Calu3 (cell line): ENCODE measurements at regions not wholly inside any gene's neighbourhood (a gene's known extent, or its start where the extent isn't known, plus 50 kb on each side); places are given as distances from the start of the nearest gene placed in this dataset.

Experiments used
- BruUV-seq: library from RNA; stranded (reverse); fragments of 400-500 nt; replicated peaks from 2 replicates; lab custom pipeline; 2021; lab: Mats Ljungman, UMichigan
- CTCF ChIA-PET: fragments of 300-600 bp; sonication (Branson Sonifier 250); formaldehyde crosslinking; loops from one replicate; lab custom pipeline; 2022; ENCODE audit warnings: antibody characterized with exemption; lab: Charles Lee
- DNase-seq: peaks from one replicate; pipeline ENCODE4 v3.0.0; 2022
- H3K27ac Mint-ChIP-seq: one replicate; pipeline ENCODE4 v1.8.0; 2022; ENCODE audit warnings: mixed read lengths; ENCODE audit not compliant: unreplicated experiment
- H3K27me3 Mint-ChIP-seq: one replicate; pipeline ENCODE4 v1.8.0; 2022; ENCODE audit warnings: mixed read lengths; ENCODE audit not compliant: unreplicated experiment
- H3K36me3 Mint-ChIP-seq: one replicate; pipeline ENCODE4 v1.8.0; 2022; ENCODE audit warnings: mild to moderate bottlenecking, moderate library complexity, mixed read lengths; ENCODE audit not compliant: insufficient read depth, unreplicated experiment
- H3K4me1 Mint-ChIP-seq: one replicate; pipeline ENCODE4 v1.8.0; 2022; ENCODE audit warnings: mild to moderate bottlenecking, low read depth, mixed read lengths; ENCODE audit not compliant: unreplicated experiment
- H3K4me3 Mint-ChIP-seq: one replicate; pipeline ENCODE4 v1.8.0; 2022; ENCODE audit warnings: mild to moderate bottlenecking, low read depth, moderate library complexity, mixed read lengths; ENCODE audit not compliant: unreplicated experiment
- H3K9me3 Mint-ChIP-seq: one replicate; pipeline ENCODE4 v1.8.0; 2022; ENCODE audit warnings: low read depth, mixed read lengths; ENCODE audit not compliant: unreplicated experiment
- CTCF ChIP-seq: fragments of 200-600 bp; IDR thresholded peaks from one replicate; pipeline ENCODE4 v1.8.0; 2022; ENCODE audit warnings: antibody characterized with exemption; ENCODE audit not compliant: unreplicated experiment
- intact Hi-C: fragments of 100-400 bp; cut with micrococcal nuclease; formaldehyde crosslinking; loops from one replicate; pipeline ENCODE4 v1.10.0; 2022; ENCODE audit not compliant: unreplicated experiment

- peak; percentile 39 for DNase-seq
- Mint-ChIP-seq H3K4me1 (peaks cover 20% of the 10 kb centered on the region), H3K27me3 (peaks cover 81% of the 10 kb centered on the region), H3K9me3 (no peaks in the 10 kb centered on the region), H3K4me3 (peak overlapping the region; percentile 72), H3K27ac (peak overlapping the region; percentile 34), H3K36me3 (peaks cover 8% of the 10 kb centered on the region)
- no peak for TF ChIP-seq CTCF
- CTCF ChIA-PET = no interaction called here
- BruUV-seq = no TSS peak
- intact Hi-C loops = no loop called here
Observed at GRCh38 chr16:85334718-85335583, 222.7 kb upstream of the CIBAR2 start.

GRCh38 chr16:85335584-85336491, 223.6 kb upstream of the CIBAR2 start:
- H3K27ac Mint-ChIP-seq = no peak overlapping the region
- H3K9me3 Mint-ChIP-seq = no peaks in the 10 kb centered on the region
- intact Hi-C loops = no loop called here
- no peak for TF ChIP-seq CTCF
- DNase-seq = no peak
- CTCF ChIA-PET = interaction anchor here (0.5 to 1.1 kb wide), 2 partner anchors 14 to 212 kb away, joined by 3 read pairs; no protein-coding TSS in a partner anchor
- no TSS peak for BruUV-seq
- peaks cover 20% of the 10 kb centered on the region for H3K4me1 Mint-ChIP-seq
- peaks cover 81% of the 10 kb centered on the region for H3K27me3 Mint-ChIP-seq
- peak overlapping the region; percentile 72 for H3K4me3 Mint-ChIP-seq
- H3K36me3 Mint-ChIP-seq = peaks cover 8% of the 10 kb centered on the region

- Mint-ChIP-seq H3K4me1 (peaks cover 20% of the 10 kb centered on the region), H3K36me3 (peaks cover 8% of the 10 kb centered on the region), H3K4me3 (no peak overlapping the region), H3K27me3 (peaks cover 83% of the 10 kb centered on the region), H3K9me3 (no peaks in the 10 kb centered on the region), H3K27ac (no peak overlapping the region)
- intact Hi-C loops = no loop called here
- no peak for TF ChIP-seq CTCF
- CTCF ChIA-PET = no interaction called here
- no peak for DNase-seq
- BruUV-seq = no TSS peak
Observed at GRCh38 chr16:85337910-85338637, 225.8 kb upstream of the CIBAR2 start.

GRCh38 chr16:85338638-85338982, 226.3 kb upstream of the CIBAR2 start:
- CTCF ChIA-PET = no interaction called here
- no TSS peak for BruUV-seq
- intact Hi-C loops = no loop called here
- Mint-ChIP-seq H3K27me3 (peaks cover 83% of the 10 kb centered on the region), H3K9me3 (no peaks in the 10 kb centered on the region), H3K4me1 (peaks cover 20% of the 10 kb centered on the region), H3K27ac (no peak overlapping the region), H3K4me3 (no peak overlapping the region), H3K36me3 (peaks cover 8% of the 10 kb centered on the region)
- DNase-seq = no peak
- TF ChIP-seq CTCF = no peak
